NB4 (cell line): ENCODE measurements at regions not wholly inside any gene's neighbourhood (a gene's known extent, or its start where the extent isn't known, plus 50 kb on each side); places are given as distances from the start of the nearest gene placed in this dataset.

ENCODE experiments used
- CTCF ChIP-seq: IDR thresholded peaks from one replicate; pipeline ENCODE4 v1.5.1; 2012; ENCODE audit warnings: low read depth, low read length
- MAX ChIP-seq: IDR thresholded peaks from 2 replicates; pipeline ENCODE4 v1.6.1; 2011; ENCODE audit warnings: low read depth, low read length
- POLR2A ChIP-seq: IDR thresholded peaks from 2 replicates; pipeline ENCODE4 v1.6.1; 2011; ENCODE audit warnings: mild to moderate bottlenecking; ENCODE audit not compliant: insufficient read length; ENCODE audit errors: extremely low read depth

- TF ChIP-seq POLR2A, result no peak
- TF ChIP-seq CTCF, result no peak
- TF ChIP-seq MAX, result no peak
These were observed 161.2 kb downstream of the SNX18 start for GRCh38 chr5:54678737-54679136.
